ENCODE measurements at regions not wholly inside any gene's neighbourhood (a gene's known extent, or its start where the extent isn't known, plus 50 kb on each side); places are given as distances from the start of the nearest gene placed in this dataset.

GRCh38 chr2:238963161-238963970 lies 115.5 kb downstream of the TWIST2 start:
- ChIA-PET CTCF (no interaction called here), POLR2A (no interaction called here)

GRCh38 chr2:238963971-238964328 lies 116.1 kb downstream of the TWIST2 start:
- CTCF ChIA-PET: no interaction called here

GRCh38 chr2:238964544-238965067 lies 116.7 kb downstream of the TWIST2 start:
- CTCF ChIA-PET: no interaction called here
- POLR2A ChIA-PET: no interaction called here

More at GRCh38 chr2:238963971-238964328, 116.1 kb downstream of the TWIST2 start:
- POLR2A ChIA-PET: no interaction called here

- CTCF ChIA-PET: no interaction called here
Observed at GRCh38 chr2:238965371-238966071, 117.6 kb downstream of the TWIST2 start.

GRCh38 chr2:238966072-238966937 lies 118.4 kb downstream of the TWIST2 start:
- ChIA-PET CTCF (no interaction called here), POLR2A (no interaction called here)

More at GRCh38 chr2:238965371-238966071, 117.6 kb downstream of the TWIST2 start:
- POLR2A ChIA-PET: no interaction called here

- POLR2A ChIA-PET: no interaction called here
- CTCF ChIA-PET: no interaction called here
Observed at GRCh38 chr2:238967031-238967977, 119.4 kb downstream of the TWIST2 start.

- ChIA-PET CTCF (no interaction called here), POLR2A (no interaction called here)
Observed at GRCh38 chr2:238967978-238968360, 120.1 kb downstream of the TWIST2 start.

GRCh38 chr2:238968616-238969384 lies 120.9 kb downstream of the TWIST2 start:
- ChIA-PET POLR2A (no interaction called here), CTCF (no interaction called here)

- ChIA-PET POLR2A (no interaction called here), CTCF (no interaction called here)
Observed at GRCh38 chr2:238969857-238970256, 122.0 kb downstream of the TWIST2 start.

GRCh38 chr2:238970553-238971081 lies 122.7 kb downstream of the TWIST2 start:
- ChIA-PET POLR2A (no interaction called here), CTCF (interaction anchor here (0.5 to 1.0 kb wide), 2 partner anchors 10 to 506 kb away, joined by 3 read pairs; no protein-coding TSS in a partner anchor)

- ChIA-PET POLR2A (no interaction called here), CTCF (interaction anchor here (1.0 kb wide), 1 partner anchor 9 kb away, joined by 3 read pairs; no protein-coding TSS in a partner anchor)
Observed at GRCh38 chr2:238971318-238972145, 123.6 kb downstream of the TWIST2 start.

GRCh38 chr2:238972146-238972445 lies 124.2 kb downstream of the TWIST2 start:
- ChIA-PET CTCF (no interaction called here), POLR2A (no interaction called here)

- ChIA-PET CTCF (no interaction called here), POLR2A (no interaction called here)
Observed at GRCh38 chr2:238973038-238973739, 125.3 kb downstream of the TWIST2 start.

GRCh38 chr2:238974081-238974480 lies 126.2 kb downstream of the TWIST2 start:
- ChIA-PET CTCF (no interaction called here), POLR2A (no interaction called here)

GRCh38 chr2:238974501-238975166 lies 126.7 kb downstream of the TWIST2 start:
- CTCF ChIA-PET: no interaction called here

GRCh38 chr2:238975408-238975807 lies 127.5 kb downstream of the TWIST2 start:
- ChIA-PET POLR2A (no interaction called here), CTCF (no interaction called here)

More at GRCh38 chr2:238974501-238975166, 126.7 kb downstream of the TWIST2 start:
- POLR2A ChIA-PET: no interaction called here

Measured in activated CD8-positive, alpha-beta memory T cell treated with anti-CD3 and anti-CD28 coated beads for 36 hours (primary cell).